ENCODE measurements at regions not wholly inside any gene's neighbourhood (a gene's known extent, or its start where the extent isn't known, plus 50 kb on each side); places are given as distances from the start of the nearest gene placed in this dataset.

GRCh38 chr7:41796331-41796730, 93.4 kb upstream of the INHBA start:
- Histone ChIP-seq H2AFZ (ENCODE audit: insufficient read depth, low read depth, low read length, poor library complexity, severe bottlenecking) (no peak overlapping the region), H4K20me1 (ENCODE audit: insufficient read depth, low read length) (no peaks in the 10 kb centered on the region), H3K79me2 (ENCODE audit: insufficient read depth, low read length) (no peaks in the 10 kb centered on the region), H3K27me3 (ENCODE audit: control insufficient read depth in 2 of 2, insufficient read depth in 2 of 2, low read length in 2 of 2) (no peaks in the 10 kb centered on the region), H3K4me2 (replicated peaks; ENCODE audit: extremely low read depth, low read length, poor library complexity, severe bottlenecking) (no peak overlapping the region), H3K9ac (ENCODE audit: insufficient read depth, low read length, poor library complexity, severe bottlenecking) (no peak overlapping the region), H3K27ac (ENCODE audit: low read depth in 1 of 2, low read length in 2 of 2) (no peak overlapping the region), H3K4me1 (ENCODE audit: control insufficient read depth in 1 of 2, insufficient read depth in 2 of 2, low read length in 2 of 2) (peaks cover 12 to 14% of the 10 kb centered on the region in 2 donors), H3K36me3 (replicated peaks in 1 of 2; ENCODE audit: control insufficient read depth in 1 of 2, insufficient read depth in 2 of 2, low read length in 2 of 2) (no peaks in the 10 kb centered on the region), H3K4me3 (replicated peaks in 1 of 3; ENCODE audit: low read depth in 2 of 3, low read length in 3 of 3) (no peak overlapping the region), H3K9me3 (replicated peaks in 1 of 2; ENCODE audit: control insufficient read depth in 1 of 2, insufficient read depth in 1 of 2, low read length in 2 of 2) (no peaks in the 10 kb centered on the region)
- H3K36me3 Mint-ChIP-seq, result no peaks in the 10 kb centered on the region
- TF ChIP-seq CTCF (IDR thresholded peaks at IDR 0.05), result no peak
- no peak overlapping the region for H3K27ac Mint-ChIP-seq
- intact Hi-C loops (cut with micrococcal nuclease), result no loop called here
- peaks cover 0 to 6% (median 2%) of the 10 kb centered on the region in 7 donors for H3K9me3 Mint-ChIP-seq
- peaks cover 22% of the 10 kb centered on the region for H3K4me1 Mint-ChIP-seq
- no peak for DNase-seq
- peaks cover 0 to 5% (median 2%) of the 10 kb centered on the region in 3 donors for H3K27me3 Mint-ChIP-seq (ENCODE audit: low read depth in 3 of 3)
- no peak overlapping the region for H3K4me3 Mint-ChIP-seq

DNA sequence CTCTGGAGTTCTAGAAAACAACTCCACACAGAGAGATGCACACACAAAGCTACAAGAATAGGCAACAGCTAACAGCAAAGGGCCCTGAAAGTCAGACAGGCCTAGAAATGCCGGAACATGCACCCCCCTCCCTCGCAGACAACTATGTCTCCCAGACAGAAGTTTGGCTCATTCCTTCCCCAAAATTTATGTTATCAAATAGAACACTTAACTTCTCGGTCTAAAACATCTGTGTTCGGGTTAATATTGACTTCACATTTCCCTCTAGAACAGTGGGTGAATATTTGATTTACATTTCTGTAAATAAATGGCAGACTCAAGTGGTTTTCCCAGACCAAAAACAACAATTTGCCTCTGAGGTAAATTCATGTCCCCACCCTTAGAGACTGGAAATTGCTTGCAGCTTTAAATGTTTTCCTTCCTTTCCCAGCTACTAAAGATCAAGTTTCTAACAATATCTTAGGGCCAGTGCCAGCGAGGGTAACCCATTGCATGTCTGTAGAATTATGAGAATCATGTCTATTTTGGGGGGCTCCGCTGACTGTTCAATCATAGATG, 92.5 kb upstream of the INHBA start:
- H3K36me3 ChIP-seq (replicated peaks in 1 of 2; ENCODE audit: control insufficient read depth in 1 of 2, insufficient read depth in 2 of 2, low read length in 2 of 2), result no peaks in the 10 kb centered on the region
- peaks cover 12 to 14% of the 10 kb centered on the region in 2 donors for H3K4me1 ChIP-seq (ENCODE audit: control insufficient read depth in 1 of 2, insufficient read depth in 2 of 2, low read length in 2 of 2)
- Mint-ChIP-seq H3K36me3 (no peaks in the 10 kb centered on the region), H3K9me3 (peaks cover 0 to 6% (median 2%) of the 10 kb centered on the region in 7 donors), H3K27me3 (ENCODE audit: low read depth in 3 of 3) (peaks cover 0 to 5% (median 2%) of the 10 kb centered on the region in 3 donors), H3K4me3 (no peak overlapping the region), H3K27ac (no peak overlapping the region), H3K4me1 (peaks cover 22% of the 10 kb centered on the region)
- H3K79me2 ChIP-seq (ENCODE audit: insufficient read depth, low read length), result no peaks in the 10 kb centered on the region
- WGBS (ENCODE audit: insufficient coverage), result 58% methylated on average over 2 of the region's 6 CpGs
- no peak overlapping the region for H3K4me3 ChIP-seq (replicated peaks in 1 of 3; ENCODE audit: low read depth in 2 of 3, low read length in 3 of 3)
- DNase-seq, result no peak
- H3K9ac ChIP-seq (ENCODE audit: insufficient read depth, low read length, poor library complexity, severe bottlenecking), result no peak overlapping the region
- H2AFZ ChIP-seq (ENCODE audit: insufficient read depth, low read depth, low read length, poor library complexity, severe bottlenecking), result no peak overlapping the region
- no peak overlapping the region for H3K27ac ChIP-seq (ENCODE audit: low read depth in 1 of 2, low read length in 2 of 2)
- TF ChIP-seq CTCF (IDR thresholded peaks at IDR 0.05), result no peak
- H4K20me1 ChIP-seq (ENCODE audit: insufficient read depth, low read length), result no peaks in the 10 kb centered on the region
- H3K4me2 ChIP-seq (replicated peaks; ENCODE audit: extremely low read depth, low read length, poor library complexity, severe bottlenecking), result no peak overlapping the region
- intact Hi-C loops (cut with micrococcal nuclease), result no loop called here
- no peaks in the 10 kb centered on the region for H3K9me3 ChIP-seq (replicated peaks in 1 of 2; ENCODE audit: control insufficient read depth in 1 of 2, insufficient read depth in 1 of 2, low read length in 2 of 2)
- H3K27me3 ChIP-seq (ENCODE audit: control insufficient read depth in 2 of 2, insufficient read depth in 2 of 2, low read length in 2 of 2), result no peaks in the 10 kb centered on the region

Measured in CD14-positive monocyte (primary cell).